T-helper 2 cell (primary cell): ENCODE measurements at regions not wholly inside any gene's neighbourhood (a gene's known extent, or its start where the extent isn't known, plus 50 kb on each side); places are given as distances from the start of the nearest gene placed in this dataset.

Source experiments
- DNase-seq, 5 experiments: peaks; one replicate each; pipeline versions ENCODE4 v3.0.0 to v3.0.0-alpha.2; 2012 to 2022

- DNase-seq: no peak
These were observed 305.7 kb downstream of the DYSF start for GRCh38 chr2:71759060-71759459.

GRCh38 chr2:71757351-71757750, 304.0 kb downstream of the DYSF start:
- no peak for DNase-seq

GRCh38 chr2:71756280-71756906, 303.0 kb downstream of the DYSF start:
- DNase-seq: no peak

GRCh38 chr2:71751590-71751989, 298.2 kb downstream of the DYSF start:
- DNase-seq: no peak

- DNase-seq: no peak
These were observed 296.3 kb downstream of the DYSF start for GRCh38 chr2:71749671-71750101.

- DNase-seq: no peak
These were observed 294.9 kb downstream of the DYSF start for GRCh38 chr2:71748227-71748626.

GRCh38 chr2:71747559-71747958, 294.2 kb downstream of the DYSF start:
- no peak for DNase-seq

- DNase-seq: peak in 1 of 5 experiments; percentile 28
These were observed 293.7 kb downstream of the DYSF start for GRCh38 chr2:71746946-71747501.

GRCh38 chr2:71744781-71745180, 291.4 kb downstream of the DYSF start:
- no peak for DNase-seq

GRCh38 chr2:71743995-71744675, 290.8 kb downstream of the DYSF start:
- DNase-seq: no peak

- DNase-seq: no peak
These were observed 289.7 kb downstream of the DYSF start for GRCh38 chr2:71742953-71743601.

GRCh38 chr2:71736986-71737385, 283.6 kb downstream of the DYSF start:
- DNase-seq: no peak

- DNase-seq: no peak
These were observed 282.9 kb downstream of the DYSF start for GRCh38 chr2:71736091-71736861.
